ENCODE measurements at regions not wholly inside any gene's neighbourhood (a gene's known extent, or its start where the extent isn't known, plus 50 kb on each side); places are given as distances from the start of the nearest gene placed in this dataset.

- H3K36me3 ChIP-seq, result no peaks in the 10 kb centered on the region
- DNase-seq (no peak), ATAC-seq (no peak)
- no peak overlapping the region for H3K27ac ChIP-seq
- H3K4me3 ChIP-seq, result no peak overlapping the region
- H3K27me3 ChIP-seq, result no peaks in the 10 kb centered on the region
- TF ChIP-seq CTCF (IDR thresholded peaks at IDR 0.05), result no peak
- TF ChIP-seq POLR2A (IDR thresholded peaks at IDR 0.05), result no peak
- no peaks in the 10 kb centered on the region for H3K9me3 ChIP-seq
- H3K4me1 ChIP-seq, result no peaks in the 10 kb centered on the region
- intact Hi-C loops (cut with DNase I), result no loop called here
These were observed 758.0 kb upstream of the USP15 start for GRCh38 chr12:61502179-61502578.

GRCh38 chr12:61504396-61505080, 755.7 kb upstream of the USP15 start:
- no peak overlapping the region for H3K4me3 ChIP-seq
- TF ChIP-seq CTCF (IDR thresholded peaks at IDR 0.05) (no peak), POLR2A (IDR thresholded peaks at IDR 0.05) (no peak)
- WGBS (ENCODE audit: insufficient coverage, low coverage, low lambda C conversion rate, missing lambda C conversion rate), result 14% methylated on average over 1 of the region's 1 CpG
- H3K27ac ChIP-seq, result no peak overlapping the region
- ATAC-seq (no peak), DNase-seq (no peak)
- no peaks in the 10 kb centered on the region for H3K36me3 ChIP-seq
- intact Hi-C loops (cut with DNase I), result no loop called here
- no peaks in the 10 kb centered on the region for H3K27me3 ChIP-seq
- no peaks in the 10 kb centered on the region for H3K9me3 ChIP-seq
- H3K4me1 ChIP-seq, result no peaks in the 10 kb centered on the region

GRCh38 chr12:61513499-61513898, 746.7 kb upstream of the USP15 start:
- DNase-seq (no peak), ATAC-seq (no peak)
- no peak for TF ChIP-seq POLR2A (IDR thresholded peaks at IDR 0.05)
- TF ChIP-seq CTCF (IDR thresholded peaks at IDR 0.05), result no peak
- Histone ChIP-seq H3K36me3 (no peaks in the 10 kb centered on the region), H3K27ac (no peak overlapping the region), H3K4me1 (no peaks in the 10 kb centered on the region), H3K4me3 (no peak overlapping the region), H3K27me3 (no peaks in the 10 kb centered on the region), H3K9me3 (no peaks in the 10 kb centered on the region)
- intact Hi-C loops (cut with DNase I), result no loop called here
- WGBS (ENCODE audit: insufficient coverage, low coverage, low lambda C conversion rate, missing lambda C conversion rate), result 39% methylated on average over 2 of the region's 2 CpGs

GRCh38 chr12:61514016-61514415, 746.2 kb upstream of the USP15 start:
- no peak overlapping the region for H3K27ac ChIP-seq
- 62% methylated on average over 8 of the region's 8 CpGs for WGBS (ENCODE audit: insufficient coverage, low coverage, low lambda C conversion rate, missing lambda C conversion rate)
- H3K27me3 ChIP-seq, result no peaks in the 10 kb centered on the region
- no peaks in the 10 kb centered on the region for H3K9me3 ChIP-seq
- TF ChIP-seq CTCF (IDR thresholded peaks at IDR 0.05) (no peak), POLR2A (IDR thresholded peaks at IDR 0.05) (no peak)
- intact Hi-C loops (cut with DNase I), result no loop called here
- no peak for DNase-seq
- H3K4me3 ChIP-seq, result no peak overlapping the region
- no peak for ATAC-seq
- no peaks in the 10 kb centered on the region for H3K36me3 ChIP-seq
- H3K4me1 ChIP-seq, result no peaks in the 10 kb centered on the region

GRCh38 chr12:61521258-61521657, 738.9 kb upstream of the USP15 start:
- WGBS (ENCODE audit: insufficient coverage, low coverage, low lambda C conversion rate, missing lambda C conversion rate), result 41% methylated on average over 1 of the region's 1 CpG
- Histone ChIP-seq H3K27ac (no peak overlapping the region), H3K4me3 (no peak overlapping the region), H3K9me3 (no peaks in the 10 kb centered on the region), H3K36me3 (no peaks in the 10 kb centered on the region), H3K27me3 (no peaks in the 10 kb centered on the region), H3K4me1 (no peaks in the 10 kb centered on the region)
- intact Hi-C loops (cut with DNase I), result no loop called here
- DNase-seq, result no peak
- no peak for ATAC-seq
- TF ChIP-seq CTCF (IDR thresholded peaks at IDR 0.05) (no peak), POLR2A (IDR thresholded peaks at IDR 0.05) (no peak)

Measured in right lobe of liver (tissue), 6 donors.